ENCODE measurements at regions not wholly inside any gene's neighbourhood (a gene's known extent, or its start where the extent isn't known, plus 50 kb on each side); places are given as distances from the start of the nearest gene placed in this dataset.

GRCh38 chr1:106439475-106439874 is 617.0 kb upstream of the PRMT6 start:
- DNase-seq (ENCODE audit: low read depth), result no peak
- H3K4me3 ChIP-seq (ENCODE audit: low read depth, low read length), result no peak overlapping the region
- TF ChIP-seq CTCF (conservative IDR thresholded peaks at IDR 0.05; ENCODE audit: low read depth, low read length), result no peak

- no peak for TF ChIP-seq CTCF (conservative IDR thresholded peaks at IDR 0.05; ENCODE audit: low read depth, low read length)
- DNase-seq (ENCODE audit: low read depth), result no peak
- H3K4me3 ChIP-seq (ENCODE audit: low read depth, low read length), result no peak overlapping the region
Measured at GRCh38 chr1:106447466-106447865, 609.0 kb upstream of the PRMT6 start.

GRCh38 chr1:106456832-106457231 is 599.6 kb upstream of the PRMT6 start:
- H3K4me3 ChIP-seq (ENCODE audit: low read depth, low read length), result no peak overlapping the region
- no peak for DNase-seq (ENCODE audit: low read depth)
- TF ChIP-seq CTCF (conservative IDR thresholded peaks at IDR 0.05; ENCODE audit: low read depth, low read length), result no peak

- TF ChIP-seq CTCF (conservative IDR thresholded peaks at IDR 0.05; ENCODE audit: low read depth, low read length), result no peak
- no peak overlapping the region for H3K4me3 ChIP-seq (ENCODE audit: low read depth, low read length)
- no peak for DNase-seq (ENCODE audit: low read depth)
Measured at GRCh38 chr1:106457368-106457767, 599.1 kb upstream of the PRMT6 start.

GRCh38 chr1:106458866-106459265 is 597.6 kb upstream of the PRMT6 start:
- DNase-seq (ENCODE audit: low read depth), result no peak
- no peak for TF ChIP-seq CTCF (conservative IDR thresholded peaks at IDR 0.05; ENCODE audit: low read depth, low read length)
- H3K4me3 ChIP-seq (ENCODE audit: low read depth, low read length), result no peak overlapping the region

GRCh38 chr1:106459418-106459817 is 597.1 kb upstream of the PRMT6 start:
- no peak for DNase-seq (ENCODE audit: low read depth)
- no peak overlapping the region for H3K4me3 ChIP-seq (ENCODE audit: low read depth, low read length)
- TF ChIP-seq CTCF (conservative IDR thresholded peaks at IDR 0.05; ENCODE audit: low read depth, low read length), result no peak

- no peak overlapping the region for H3K4me3 ChIP-seq (ENCODE audit: low read depth, low read length)
- no peak for TF ChIP-seq CTCF (conservative IDR thresholded peaks at IDR 0.05; ENCODE audit: low read depth, low read length)
- DNase-seq (ENCODE audit: low read depth), result no peak
Measured at GRCh38 chr1:106465666-106466065, 590.8 kb upstream of the PRMT6 start.
